ENCODE measurements at regions not wholly inside any gene's neighbourhood (a gene's known extent, or its start where the extent isn't known, plus 50 kb on each side); places are given as distances from the start of the nearest gene placed in this dataset.

DNA sequence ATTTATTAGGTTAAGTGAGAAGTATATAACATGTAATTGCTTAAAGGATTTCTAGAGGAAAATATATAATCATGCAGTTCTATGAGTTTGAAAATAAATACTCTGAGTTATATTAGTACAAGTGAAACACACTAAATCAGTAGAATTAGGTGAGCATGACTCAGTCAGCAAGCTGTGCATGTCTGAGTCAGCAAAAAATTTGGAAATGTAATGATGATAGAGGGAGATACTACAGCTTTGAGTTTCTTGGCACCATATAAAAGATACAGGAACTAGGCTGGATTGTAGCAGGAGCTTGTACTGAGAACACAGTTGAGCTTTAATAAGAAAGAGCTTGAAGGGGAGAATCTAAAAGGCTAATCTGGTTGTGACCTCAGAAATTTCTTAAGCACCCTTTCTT lies 1224.6 kb downstream of the CDH8 start:
- DNase-seq (ENCODE audit: low read depth) = no peak

GRCh38 chr16:60811051-60811608 lies 1225.1 kb downstream of the CDH8 start:
- CTCF ChIA-PET = no interaction called here
- DNase-seq (ENCODE audit: low read depth) = no peak
- H3K36me3 ChIP-seq (ENCODE audit: control insufficient read depth, insufficient read depth, low read length) = no peaks in the 10 kb centered on the region
- H3K4me3 ChIP-seq (ENCODE audit: low read depth, low read length) = no peak overlapping the region
- no peaks in the 10 kb centered on the region for H3K27me3 ChIP-seq (ENCODE audit: control insufficient read depth, insufficient read depth, low read length)
- no peak for TF ChIP-seq CTCF (IDR thresholded peaks at IDR 0.05; ENCODE audit: insufficient read depth, low read depth, low read length)
- POLR2A ChIA-PET = no interaction called here

More for the DNA sequence above, 1224.6 kb downstream of the CDH8 start:
- TF ChIP-seq CTCF (IDR thresholded peaks at IDR 0.05; ENCODE audit: insufficient read depth, low read depth, low read length) = no peak
- Histone ChIP-seq H3K36me3 (ENCODE audit: control insufficient read depth, insufficient read depth, low read length) (no peaks in the 10 kb centered on the region), H3K27me3 (ENCODE audit: control insufficient read depth, insufficient read depth, low read length) (no peaks in the 10 kb centered on the region), H3K4me3 (ENCODE audit: low read depth, low read length) (no peak overlapping the region)
- ChIA-PET CTCF (no interaction called here), POLR2A (no interaction called here)

GRCh38 chr16:60810250-60810649 lies 1226.0 kb downstream of the CDH8 start:
- ChIA-PET POLR2A (no interaction called here), CTCF (no interaction called here)
- Histone ChIP-seq H3K4me3 (ENCODE audit: low read depth, low read length) (no peak overlapping the region), H3K27me3 (ENCODE audit: control insufficient read depth, insufficient read depth, low read length) (no peaks in the 10 kb centered on the region), H3K36me3 (ENCODE audit: control insufficient read depth, insufficient read depth, low read length) (no peaks in the 10 kb centered on the region)
- no peak for DNase-seq (ENCODE audit: low read depth)
- TF ChIP-seq CTCF (IDR thresholded peaks at IDR 0.05; ENCODE audit: insufficient read depth, low read depth, low read length) = no peak

- Histone ChIP-seq H3K4me3 (ENCODE audit: low read depth, low read length) (no peak overlapping the region), H3K36me3 (ENCODE audit: control insufficient read depth, insufficient read depth, low read length) (no peaks in the 10 kb centered on the region), H3K27me3 (ENCODE audit: control insufficient read depth, insufficient read depth, low read length) (no peaks in the 10 kb centered on the region)
- no peak for TF ChIP-seq CTCF (IDR thresholded peaks at IDR 0.05; ENCODE audit: insufficient read depth, low read depth, low read length)
- ChIA-PET POLR2A (no interaction called here), CTCF (no interaction called here)
- no peak for DNase-seq (ENCODE audit: low read depth)
Measured at GRCh38 chr16:60792437-60792836, 1243.8 kb downstream of the CDH8 start.

DNA sequence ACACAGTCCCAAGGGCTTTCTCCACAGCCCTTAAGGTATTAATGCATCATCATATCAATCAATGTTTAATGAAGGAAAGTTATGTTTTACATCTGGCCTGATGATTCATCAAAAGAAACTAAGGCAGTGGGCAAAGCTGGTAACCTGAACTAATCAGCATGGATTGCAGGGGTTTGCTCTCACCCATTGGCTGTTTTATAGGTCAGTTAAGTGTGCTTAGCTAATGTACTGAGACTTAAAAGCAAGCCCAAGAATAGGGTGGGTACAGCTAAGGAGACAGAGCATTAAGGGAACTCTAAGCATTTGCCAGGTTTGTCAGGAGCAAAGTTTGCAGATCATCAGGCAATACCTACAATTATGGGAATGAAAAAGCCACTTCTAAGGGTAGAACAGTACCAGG lies 1247.6 kb downstream of the CDH8 start:
- DNase-seq (ENCODE audit: low read depth) = no peak
- ChIA-PET CTCF (no interaction called here), POLR2A (no interaction called here)
- H3K27me3 ChIP-seq (ENCODE audit: control insufficient read depth, insufficient read depth, low read length) = no peaks in the 10 kb centered on the region
- TF ChIP-seq CTCF (IDR thresholded peaks at IDR 0.05; ENCODE audit: insufficient read depth, low read depth, low read length) = no peak
- no peaks in the 10 kb centered on the region for H3K36me3 ChIP-seq (ENCODE audit: control insufficient read depth, insufficient read depth, low read length)
- H3K4me3 ChIP-seq (ENCODE audit: low read depth, low read length) = no peak overlapping the region

All from BJ (cell line).